ENCODE measurements at regions not wholly inside any gene's neighbourhood (a gene's known extent, or its start where the extent isn't known, plus 50 kb on each side); places are given as distances from the start of the nearest gene placed in this dataset.

- DNase-seq (ENCODE audit: low spot score) (no peak), ATAC-seq (no peak)
- no peaks in the 10 kb centered on the region for H3K27me3 Mint-ChIP-seq
- H3K4me3 Mint-ChIP-seq = no peak overlapping the region
- no peak overlapping the region for H3K27ac Mint-ChIP-seq
- peaks cover 5% of the 10 kb centered on the region for H3K36me3 Mint-ChIP-seq
- H3K4me1 Mint-ChIP-seq (ENCODE audit: low read depth in 2 of 2) = no peaks in the 10 kb centered on the region
- H3K9me3 Mint-ChIP-seq = peaks cover 21% of the 10 kb centered on the region
Measured at GRCh38 chr4:159608436-159608835, 505.6 kb downstream of the RAPGEF2 start.

- H3K36me3 Mint-ChIP-seq = no peaks in the 10 kb centered on the region
Measured at GRCh38 chr4:159632031-159632430, 529.2 kb downstream of the RAPGEF2 start.

DNA sequence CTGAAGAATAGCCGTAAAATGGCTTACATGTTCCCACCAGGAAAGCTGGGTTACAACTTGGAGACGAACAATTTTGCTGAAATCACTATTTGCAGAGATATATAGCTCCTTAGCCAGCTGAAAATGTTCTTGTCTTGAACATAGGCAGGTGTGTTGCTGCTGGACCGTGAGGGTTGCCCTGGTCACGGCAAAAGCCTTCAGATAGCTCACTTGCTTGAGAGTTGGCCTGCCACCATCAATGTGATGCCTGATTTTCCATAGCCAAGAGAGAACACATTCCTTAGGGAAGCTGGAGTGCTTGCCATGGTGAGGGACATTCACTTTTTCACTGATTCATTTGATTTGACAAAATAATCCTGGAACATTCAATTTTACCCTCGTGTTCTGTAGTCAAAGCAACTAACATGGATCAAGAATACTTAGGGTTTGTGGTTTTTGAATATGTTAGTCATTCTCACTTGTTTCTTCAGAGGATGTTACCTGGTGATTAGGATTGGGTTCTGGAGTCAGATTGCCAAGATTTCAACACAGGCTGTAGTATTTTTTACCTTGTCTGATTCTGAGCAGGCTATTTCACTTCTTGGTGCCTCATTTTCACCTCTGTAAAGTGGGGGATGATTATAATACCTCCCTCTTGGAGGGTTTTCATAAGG, 536.9 kb downstream of the RAPGEF2 start:
- peaks cover 10% of the 10 kb centered on the region for H3K9me3 Mint-ChIP-seq
- H3K27ac Mint-ChIP-seq = no peak overlapping the region
- no peak overlapping the region for H3K4me3 Mint-ChIP-seq
- no peaks in the 10 kb centered on the region for H3K36me3 Mint-ChIP-seq
- no peaks in the 10 kb centered on the region for H3K4me1 Mint-ChIP-seq (ENCODE audit: low read depth in 2 of 2)
- H3K27me3 Mint-ChIP-seq = no peaks in the 10 kb centered on the region
- DNase-seq (ENCODE audit: low spot score) (no peak), ATAC-seq (no peak)

More at GRCh38 chr4:159632031-159632430, 529.2 kb downstream of the RAPGEF2 start:
- H3K27ac Mint-ChIP-seq = no peak overlapping the region
- H3K27me3 Mint-ChIP-seq = no peaks in the 10 kb centered on the region
- no peaks in the 10 kb centered on the region for H3K4me1 Mint-ChIP-seq (ENCODE audit: low read depth in 2 of 2)
- H3K4me3 Mint-ChIP-seq = no peak overlapping the region
- no peak for DNase-seq (ENCODE audit: low spot score)
- H3K9me3 Mint-ChIP-seq = peaks cover 24% of the 10 kb centered on the region
- no peak for ATAC-seq

GRCh38 chr4:159649237-159649636, 546.4 kb downstream of the RAPGEF2 start:
- Mint-ChIP-seq H3K27ac (no peak overlapping the region), H3K36me3 (peaks cover 7% of the 10 kb centered on the region), H3K4me3 (no peak overlapping the region), H3K27me3 (no peaks in the 10 kb centered on the region), H3K9me3 (peaks cover 8% of the 10 kb centered on the region), H3K4me1 (ENCODE audit: low read depth in 2 of 2) (no peaks in the 10 kb centered on the region)
- no peak for DNase-seq (ENCODE audit: low spot score)
- ATAC-seq = no peak

GRCh38 chr4:159652871-159653270, 550.0 kb downstream of the RAPGEF2 start:
- Mint-ChIP-seq H3K9me3 (peaks cover 5% of the 10 kb centered on the region), H3K4me3 (no peak overlapping the region), H3K4me1 (ENCODE audit: low read depth in 2 of 2) (no peaks in the 10 kb centered on the region), H3K27me3 (no peaks in the 10 kb centered on the region), H3K27ac (no peak overlapping the region), H3K36me3 (peaks cover 7% of the 10 kb centered on the region)
- DNase-seq (ENCODE audit: low spot score) (no peak), ATAC-seq (no peak)

DNA sequence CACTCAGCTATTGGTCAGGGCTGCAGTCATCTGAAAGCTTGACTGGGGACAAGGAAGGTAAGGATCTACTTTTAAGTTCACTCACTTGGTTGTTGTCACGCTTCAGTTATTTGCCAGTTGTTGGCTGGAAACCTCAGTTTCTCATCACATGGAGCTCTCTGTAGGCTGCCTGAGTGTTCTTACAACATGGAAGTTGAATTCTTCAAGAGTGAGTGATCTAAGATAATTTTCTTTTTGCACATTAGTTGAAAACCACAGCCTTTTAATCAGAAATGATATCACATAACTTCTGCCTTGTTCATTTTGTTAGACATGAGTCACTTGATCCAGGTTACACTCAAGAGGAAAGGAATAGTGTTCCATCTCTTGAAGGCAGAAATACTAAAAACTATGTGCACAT, 552.7 kb downstream of the RAPGEF2 start:
- no peaks in the 10 kb centered on the region for H3K4me1 Mint-ChIP-seq (ENCODE audit: low read depth in 2 of 2)
- peaks cover 8% of the 10 kb centered on the region for H3K9me3 Mint-ChIP-seq
- no peaks in the 10 kb centered on the region for H3K27me3 Mint-ChIP-seq
- no peaks in the 10 kb centered on the region for H3K36me3 Mint-ChIP-seq
- H3K27ac Mint-ChIP-seq = no peak overlapping the region
- DNase-seq (ENCODE audit: low spot score) (no peak), ATAC-seq (no peak)
- no peak overlapping the region for H3K4me3 Mint-ChIP-seq

GRCh38 chr4:159669094-159669493, 566.2 kb downstream of the RAPGEF2 start:
- Mint-ChIP-seq H3K4me3 (no peak overlapping the region), H3K4me1 (ENCODE audit: low read depth in 2 of 2) (no peaks in the 10 kb centered on the region), H3K9me3 (peaks cover 11% of the 10 kb centered on the region), H3K36me3 (no peaks in the 10 kb centered on the region), H3K27ac (no peak overlapping the region), H3K27me3 (no peaks in the 10 kb centered on the region)
- ATAC-seq = no peak
- DNase-seq (ENCODE audit: low spot score) = no peak

DNA sequence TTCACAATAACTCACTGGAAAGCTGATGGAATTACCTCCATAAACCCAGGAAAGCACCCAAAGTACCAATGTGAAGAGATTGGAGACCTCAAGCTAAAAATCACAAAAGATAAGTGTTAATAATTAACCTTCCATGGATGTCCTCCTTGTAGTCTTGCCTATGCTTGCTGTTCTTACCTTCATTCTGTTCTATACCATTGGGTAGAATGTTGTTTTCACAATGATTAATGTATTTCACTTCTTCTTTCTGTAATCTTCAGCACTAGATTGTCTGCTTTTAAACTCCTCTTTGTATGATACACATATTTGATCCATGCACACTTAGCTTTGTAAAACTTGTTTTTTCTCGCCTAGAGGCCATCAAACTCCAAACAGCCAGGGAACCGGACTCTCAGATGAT, 570.3 kb downstream of the RAPGEF2 start:
- Mint-ChIP-seq H3K4me3 (no peak overlapping the region), H3K4me1 (ENCODE audit: low read depth in 2 of 2) (no peaks in the 10 kb centered on the region), H3K27ac (no peak overlapping the region), H3K27me3 (no peaks in the 10 kb centered on the region), H3K9me3 (peaks cover 5% of the 10 kb centered on the region), H3K36me3 (no peaks in the 10 kb centered on the region)
- ATAC-seq (no peak), DNase-seq (ENCODE audit: low spot score) (no peak)

GRCh38 chr4:159674241-159674640, 571.4 kb downstream of the RAPGEF2 start:
- no peaks in the 10 kb centered on the region for H3K4me1 Mint-ChIP-seq (ENCODE audit: low read depth in 2 of 2)
- H3K4me3 Mint-ChIP-seq = no peak overlapping the region
- DNase-seq (ENCODE audit: low spot score) (no peak), ATAC-seq (no peak)
- no peaks in the 10 kb centered on the region for H3K36me3 Mint-ChIP-seq
- no peak overlapping the region for H3K27ac Mint-ChIP-seq
- peaks cover 5% of the 10 kb centered on the region for H3K9me3 Mint-ChIP-seq
- H3K27me3 Mint-ChIP-seq = no peaks in the 10 kb centered on the region

- Mint-ChIP-seq H3K4me1 (ENCODE audit: low read depth in 2 of 2) (no peaks in the 10 kb centered on the region), H3K27me3 (no peaks in the 10 kb centered on the region), H3K4me3 (no peak overlapping the region), H3K9me3 (peaks cover 11% of the 10 kb centered on the region), H3K36me3 (peaks cover 4% of the 10 kb centered on the region), H3K27ac (no peak overlapping the region)
- ATAC-seq (no peak), DNase-seq (ENCODE audit: low spot score) (no peak)
Measured at GRCh38 chr4:159677521-159677920, 574.6 kb downstream of the RAPGEF2 start.

- no peak for DNase-seq (ENCODE audit: low spot score)
- no peaks in the 10 kb centered on the region for H3K4me1 Mint-ChIP-seq (ENCODE audit: low read depth in 2 of 2)
Measured at GRCh38 chr4:159682996-159683395, 580.1 kb downstream of the RAPGEF2 start.

GRCh38 chr4:159684061-159684460, 581.2 kb downstream of the RAPGEF2 start:
- DNase-seq (ENCODE audit: low spot score) (no peak), ATAC-seq (no peak)
- H3K27ac Mint-ChIP-seq = no peak overlapping the region
- H3K4me1 Mint-ChIP-seq (ENCODE audit: low read depth in 2 of 2) = no peaks in the 10 kb centered on the region
- no peak overlapping the region for H3K4me3 Mint-ChIP-seq
- no peaks in the 10 kb centered on the region for H3K27me3 Mint-ChIP-seq
- H3K9me3 Mint-ChIP-seq = peaks cover 12% of the 10 kb centered on the region
- peaks cover 4% of the 10 kb centered on the region for H3K36me3 Mint-ChIP-seq

More at GRCh38 chr4:159682996-159683395, 580.1 kb downstream of the RAPGEF2 start:
- Mint-ChIP-seq H3K27me3 (no peaks in the 10 kb centered on the region), H3K27ac (no peak overlapping the region), H3K36me3 (peaks cover 4% of the 10 kb centered on the region), H3K4me3 (no peak overlapping the region), H3K9me3 (peaks cover 11% of the 10 kb centered on the region)
- no peak for ATAC-seq

DNA sequence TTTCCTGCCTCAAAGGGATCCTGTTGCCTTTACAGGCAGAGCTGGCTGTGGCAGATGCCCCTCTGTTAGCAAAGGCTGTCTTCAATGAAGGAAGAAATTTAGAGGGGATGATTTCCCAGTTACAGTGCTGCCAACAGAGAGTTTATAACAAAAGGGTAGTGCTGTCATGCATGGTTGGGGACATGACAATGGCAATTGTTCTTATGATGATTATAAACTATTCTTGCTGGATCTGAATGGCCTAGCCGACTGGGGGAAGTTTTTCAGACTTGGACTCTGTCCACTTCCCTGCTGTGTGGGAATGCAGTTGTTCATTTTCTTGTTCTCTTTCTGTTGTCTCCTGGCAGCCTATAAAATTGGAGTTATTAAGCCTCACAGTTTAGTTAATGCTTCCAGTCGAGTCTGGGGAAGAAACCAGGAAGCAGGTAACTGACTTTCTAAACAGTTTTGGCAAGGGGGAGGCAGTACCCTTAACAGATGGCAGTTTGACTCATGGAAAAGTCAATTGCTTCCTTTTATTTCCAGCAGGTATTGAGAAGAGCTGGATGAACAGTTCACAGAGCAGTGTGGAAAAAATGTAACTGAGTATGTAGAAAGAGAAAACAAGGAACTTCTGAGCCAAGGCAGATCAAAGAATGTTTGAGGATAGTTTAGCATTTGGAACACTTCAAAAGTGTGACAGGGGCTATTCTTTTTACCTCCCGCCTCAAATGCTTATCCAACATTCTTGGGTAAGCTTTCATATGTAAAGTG, 582.6 kb downstream of the RAPGEF2 start:
- DNase-seq (ENCODE audit: low spot score) (no peak), ATAC-seq (no peak)
- Mint-ChIP-seq H3K4me3 (no peak overlapping the region), H3K27me3 (no peaks in the 10 kb centered on the region), H3K4me1 (ENCODE audit: low read depth in 2 of 2) (no peaks in the 10 kb centered on the region), H3K36me3 (no peaks in the 10 kb centered on the region), H3K9me3 (peaks cover 10% of the 10 kb centered on the region), H3K27ac (no peak overlapping the region)

DNA sequence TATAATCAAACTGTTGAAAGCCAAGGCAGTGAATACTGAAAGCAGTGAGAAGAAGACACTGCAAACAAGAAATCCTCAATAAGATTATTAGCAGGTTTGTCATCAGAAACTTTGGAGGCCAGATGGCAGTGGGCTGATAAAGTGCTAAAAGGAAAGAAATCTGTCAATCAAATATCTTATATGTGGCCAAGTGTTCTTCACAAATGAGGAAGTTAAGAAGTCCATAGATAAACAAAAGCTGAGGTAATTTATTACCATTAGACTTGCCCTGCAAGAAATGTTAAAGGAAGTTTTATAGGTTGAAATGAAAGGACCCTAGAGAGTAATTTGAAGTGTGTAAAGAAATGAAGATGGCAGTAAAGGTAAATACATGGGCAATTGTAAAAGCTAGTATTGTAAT, 586.6 kb downstream of the RAPGEF2 start:
- Mint-ChIP-seq H3K36me3 (no peaks in the 10 kb centered on the region), H3K4me1 (ENCODE audit: low read depth in 2 of 2) (no peaks in the 10 kb centered on the region), H3K9me3 (peaks cover 10% of the 10 kb centered on the region), H3K27ac (no peak overlapping the region), H3K4me3 (no peak overlapping the region), H3K27me3 (no peaks in the 10 kb centered on the region)
- no peak for DNase-seq (ENCODE audit: low spot score)
- ATAC-seq = no peak

Data from natural killer cell treated with Interleukin-12 subunit alpha and Interleukin-12 subunit beta and Interleukin-15 and Interleukin-18, amount 100 ng/mL, for 72 hours (primary cell).